GM12864 (cell line): ENCODE measurements at regions not wholly inside any gene's neighbourhood (a gene's known extent, or its start where the extent isn't known, plus 50 kb on each side); places are given as distances from the start of the nearest gene placed in this dataset.

Source experiments
- DNase-seq: peaks from one replicate; pipeline ENCODE4 v3.0.0-alpha.2; 2011; ENCODE audit warnings: low read depth
- H3K4me3 ChIP-seq: 2 replicates; pipeline ENCODE4 v1.5.1; 2011; ENCODE audit warnings: mild to moderate bottlenecking, low read depth, low read length, control low read depth
- TF ChIP-seq, protein P1 (sequence below): IDR thresholded peaks from 2 replicates; pipeline ENCODE4 v1.5.1; 2011; ENCODE audit warnings: low read depth, mild to moderate bottlenecking, moderate library complexity, low read length, control low read depth, inconsistent platforms; ENCODE audit errors: missing control alignments

DNA sequence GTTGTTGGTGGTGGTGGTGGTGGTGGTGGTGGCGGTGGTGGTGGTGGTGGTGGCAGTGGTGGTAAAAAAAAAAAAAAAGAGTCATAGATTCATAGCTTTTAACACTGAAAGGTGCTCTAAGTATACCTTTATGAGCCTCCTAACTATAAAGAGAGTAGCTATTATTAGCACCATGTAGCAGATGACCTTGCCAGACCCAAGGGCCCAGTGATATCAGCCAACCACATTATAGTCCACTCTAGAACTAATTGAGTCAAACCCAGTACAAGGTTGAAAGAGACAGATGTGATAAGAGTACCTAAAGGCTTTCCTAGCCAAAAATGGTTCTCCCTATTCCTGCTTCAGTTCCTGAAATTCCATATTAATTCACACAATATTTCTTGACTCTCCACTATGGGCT lies 245.3 kb downstream of the HACE1 start:
- no peak overlapping the region for H3K4me3 ChIP-seq
- DNase-seq, result no peak
- TF ChIP-seq, protein P1, sequence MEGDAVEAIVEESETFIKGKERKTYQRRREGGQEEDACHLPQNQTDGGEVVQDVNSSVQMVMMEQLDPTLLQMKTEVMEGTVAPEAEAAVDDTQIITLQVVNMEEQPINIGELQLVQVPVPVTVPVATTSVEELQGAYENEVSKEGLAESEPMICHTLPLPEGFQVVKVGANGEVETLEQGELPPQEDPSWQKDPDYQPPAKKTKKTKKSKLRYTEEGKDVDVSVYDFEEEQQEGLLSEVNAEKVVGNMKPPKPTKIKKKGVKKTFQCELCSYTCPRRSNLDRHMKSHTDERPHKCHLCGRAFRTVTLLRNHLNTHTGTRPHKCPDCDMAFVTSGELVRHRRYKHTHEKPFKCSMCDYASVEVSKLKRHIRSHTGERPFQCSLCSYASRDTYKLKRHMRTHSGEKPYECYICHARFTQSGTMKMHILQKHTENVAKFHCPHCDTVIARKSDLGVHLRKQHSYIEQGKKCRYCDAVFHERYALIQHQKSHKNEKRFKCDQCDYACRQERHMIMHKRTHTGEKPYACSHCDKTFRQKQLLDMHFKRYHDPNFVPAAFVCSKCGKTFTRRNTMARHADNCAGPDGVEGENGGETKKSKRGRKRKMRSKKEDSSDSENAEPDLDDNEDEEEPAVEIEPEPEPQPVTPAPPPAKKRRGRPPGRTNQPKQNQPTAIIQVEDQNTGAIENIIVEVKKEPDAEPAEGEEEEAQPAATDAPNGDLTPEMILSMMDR, result no peak

- H3K4me3 ChIP-seq, result no peak overlapping the region
- DNase-seq, result no peak
- TF ChIP-seq, protein P1, result no peak
Observed at GRCh38 chr6:104613416-104614001, 246.2 kb downstream of the HACE1 start.

- TF ChIP-seq, protein P1, result no peak
- DNase-seq, result no peak
- no peak overlapping the region for H3K4me3 ChIP-seq
Observed at GRCh38 chr6:104612541-104612940, 247.2 kb downstream of the HACE1 start.

GRCh38 chr6:104608101-104608500 lies 251.6 kb downstream of the HACE1 start:
- TF ChIP-seq, protein P1, result no peak
- no peak overlapping the region for H3K4me3 ChIP-seq
- no peak for DNase-seq

GRCh38 chr6:104607501-104607900 lies 252.2 kb downstream of the HACE1 start:
- TF ChIP-seq, protein P1, result no peak

DNA sequence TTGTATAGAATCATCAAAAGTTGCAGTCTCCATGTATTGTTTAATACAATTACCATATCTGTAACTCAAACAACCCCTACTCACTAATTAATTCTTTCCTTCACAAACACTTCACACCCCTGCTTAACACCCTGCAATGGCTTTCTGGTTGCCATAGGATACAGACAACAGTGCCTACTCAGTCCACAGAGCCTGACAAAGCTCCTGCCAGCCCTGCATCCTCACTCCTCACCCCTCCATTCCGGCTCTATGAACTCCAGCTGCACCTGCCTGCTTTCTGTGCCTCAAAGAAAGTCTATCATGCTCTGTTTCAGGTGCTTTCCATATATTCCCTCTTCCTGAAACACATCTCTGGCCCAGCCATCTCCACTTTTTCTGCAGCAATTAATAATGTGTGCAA lies 253.4 kb downstream of the HACE1 start:
- TF ChIP-seq, protein P1, result no peak
- DNase-seq, result no peak
- H3K4me3 ChIP-seq, result no peak overlapping the region

More at GRCh38 chr6:104607501-104607900, 252.2 kb downstream of the HACE1 start:
- DNase-seq, result no peak
- H3K4me3 ChIP-seq, result no peak overlapping the region

GRCh38 chr6:104604685-104605084 lies 255.0 kb downstream of the HACE1 start:
- no peak overlapping the region for H3K4me3 ChIP-seq

More at GRCh38 chr6:104604685-104605084, 255.0 kb downstream of the HACE1 start:
- TF ChIP-seq, protein P1, result no peak
- no peak for DNase-seq
